ENCODE measurements at regions not wholly inside any gene's neighbourhood (a gene's known extent, or its start where the extent isn't known, plus 50 kb on each side); places are given as distances from the start of the nearest gene placed in this dataset.

GRCh38 chr14:58912799-58913432 is 275.2 kb downstream of the DACT1 start:
- Histone ChIP-seq H3K4me3 (no peak overlapping the region), H3K36me3 (no peaks in the 10 kb centered on the region), H3K4me1 (ENCODE audit: insufficient read depth) (no peaks in the 10 kb centered on the region), H3K9me3 (no peaks in the 10 kb centered on the region), H3K27me3 (no peaks in the 10 kb centered on the region), H3K27ac (no peak overlapping the region)
- 89 to 95% (median 93%) methylated on average over 3 of the region's 3 CpGs for WGBS, 3 donors
- intact Hi-C loops (cut with DNase I): no loop called here
- DNase-seq: no peak
- TF ChIP-seq POLR2A (IDR thresholded peaks at IDR 0.05) (no peak), EP300 (IDR thresholded peaks at IDR 0.05) (no peak), CTCF (IDR thresholded peaks at IDR 0.05) (no peak)

GRCh38 chr14:58914279-58914855 is 274.1 kb upstream of the DAAM1 start:
- H3K4me1 ChIP-seq (ENCODE audit: insufficient read depth): peaks cover under 1% of the 10 kb centered on the region
- H3K9me3 ChIP-seq: no peaks in the 10 kb centered on the region
- 92 to 95% (median 92%) methylated on average over 10 of the region's 10 CpGs for WGBS, 3 donors
- no peak for DNase-seq
- no peak overlapping the region for H3K4me3 ChIP-seq
- no peak for TF ChIP-seq CTCF (IDR thresholded peaks at IDR 0.05)
- TF ChIP-seq POLR2A (IDR thresholded peaks at IDR 0.05): no peak
- no peak for TF ChIP-seq EP300 (IDR thresholded peaks at IDR 0.05)
- intact Hi-C loops (cut with DNase I): no loop called here
- H3K27me3 ChIP-seq: no peaks in the 10 kb centered on the region
- no peak overlapping the region for H3K27ac ChIP-seq
- H3K36me3 ChIP-seq: no peaks in the 10 kb centered on the region

- Histone ChIP-seq H3K36me3 (no peaks in the 10 kb centered on the region), H3K27ac (no peak overlapping the region), H3K9me3 (no peaks in the 10 kb centered on the region), H3K4me1 (ENCODE audit: insufficient read depth) (peaks cover 1% of the 10 kb centered on the region), H3K4me3 (no peak overlapping the region), H3K27me3 (no peaks in the 10 kb centered on the region)
- DNase-seq: no peak
- TF ChIP-seq POLR2A (IDR thresholded peaks at IDR 0.05): no peak
- no peak for TF ChIP-seq EP300 (IDR thresholded peaks at IDR 0.05)
- TF ChIP-seq CTCF (IDR thresholded peaks at IDR 0.05): no peak
- intact Hi-C loops (cut with DNase I): no loop called here
- 62 to 93% (median 88%) methylated on average over 2 of the region's 2 CpGs for WGBS, 3 donors
These were observed 272.8 kb upstream of the DAAM1 start for GRCh38 chr14:58915646-58916045.

- Histone ChIP-seq H3K4me1 (ENCODE audit: insufficient read depth) (peaks cover 1% of the 10 kb centered on the region), H3K36me3 (no peaks in the 10 kb centered on the region), H3K27me3 (no peaks in the 10 kb centered on the region), H3K4me3 (no peak overlapping the region), H3K9me3 (no peaks in the 10 kb centered on the region), H3K27ac (no peak overlapping the region)
- no peak for DNase-seq
- no peak for TF ChIP-seq EP300 (IDR thresholded peaks at IDR 0.05)
- no peak for TF ChIP-seq CTCF (IDR thresholded peaks at IDR 0.05)
- intact Hi-C loops (cut with DNase I): no loop called here
- 91 to 95% (median 94%) methylated on average over 6 of the region's 6 CpGs for WGBS, 3 donors
These were observed 270.3 kb upstream of the DAAM1 start for GRCh38 chr14:58918066-58918738.
